ENCODE measurements at regions not wholly inside any gene's neighbourhood (a gene's known extent, or its start where the extent isn't known, plus 50 kb on each side); places are given as distances from the start of the nearest gene placed in this dataset.

GRCh38 chr6:101018157-101018556 lies 137.0 kb upstream of the ASCC3 start:
- Histone ChIP-seq H3K9me3 (no peaks in the 10 kb centered on the region), H3K4me1 (no peaks in the 10 kb centered on the region), H3K36me3 (no peaks in the 10 kb centered on the region), H3K4me3 (replicated peaks in 1 of 3) (no peak overlapping the region), H3K27me3 (no peaks in the 10 kb centered on the region), H3K27ac (no peak overlapping the region)
- no peak for DNase-seq
- intact Hi-C loops (cut with DNase I) = no loop called here
- 76 to 84% methylated on average over 3 of the region's 3 CpGs for WGBS, 2 donors
- TF ChIP-seq, protein P1, sequence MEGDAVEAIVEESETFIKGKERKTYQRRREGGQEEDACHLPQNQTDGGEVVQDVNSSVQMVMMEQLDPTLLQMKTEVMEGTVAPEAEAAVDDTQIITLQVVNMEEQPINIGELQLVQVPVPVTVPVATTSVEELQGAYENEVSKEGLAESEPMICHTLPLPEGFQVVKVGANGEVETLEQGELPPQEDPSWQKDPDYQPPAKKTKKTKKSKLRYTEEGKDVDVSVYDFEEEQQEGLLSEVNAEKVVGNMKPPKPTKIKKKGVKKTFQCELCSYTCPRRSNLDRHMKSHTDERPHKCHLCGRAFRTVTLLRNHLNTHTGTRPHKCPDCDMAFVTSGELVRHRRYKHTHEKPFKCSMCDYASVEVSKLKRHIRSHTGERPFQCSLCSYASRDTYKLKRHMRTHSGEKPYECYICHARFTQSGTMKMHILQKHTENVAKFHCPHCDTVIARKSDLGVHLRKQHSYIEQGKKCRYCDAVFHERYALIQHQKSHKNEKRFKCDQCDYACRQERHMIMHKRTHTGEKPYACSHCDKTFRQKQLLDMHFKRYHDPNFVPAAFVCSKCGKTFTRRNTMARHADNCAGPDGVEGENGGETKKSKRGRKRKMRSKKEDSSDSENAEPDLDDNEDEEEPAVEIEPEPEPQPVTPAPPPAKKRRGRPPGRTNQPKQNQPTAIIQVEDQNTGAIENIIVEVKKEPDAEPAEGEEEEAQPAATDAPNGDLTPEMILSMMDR (IDR thresholded peaks at IDR 0.05) = no peak
- TF ChIP-seq POLR2A (IDR thresholded peaks at IDR 0.05) = no peak

DNA sequence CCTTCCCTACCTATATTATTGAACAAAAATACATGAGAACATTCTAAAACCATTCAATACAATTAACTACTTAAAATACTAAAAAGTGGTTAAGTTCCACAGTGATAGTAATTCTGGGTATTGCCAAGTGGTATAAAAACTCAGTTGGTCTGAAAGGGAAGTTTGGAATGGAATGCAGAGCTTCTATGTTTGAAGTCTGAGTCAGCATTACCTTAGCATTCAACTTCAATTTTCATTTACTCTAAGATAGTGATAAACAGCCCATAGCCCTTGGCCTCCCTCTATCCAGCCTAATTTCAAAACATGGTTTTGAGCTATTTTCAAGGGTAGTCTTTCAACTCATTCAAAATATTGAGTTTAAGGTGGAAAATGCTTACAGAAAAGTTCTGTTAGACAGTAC lies 140.4 kb upstream of the ASCC3 start:
- no peaks in the 10 kb centered on the region for H3K27me3 ChIP-seq

GRCh38 chr6:101042966-101043365 lies 161.8 kb upstream of the ASCC3 start:
- Histone ChIP-seq H3K27me3 (no peaks in the 10 kb centered on the region), H3K36me3 (no peaks in the 10 kb centered on the region), H3K27ac (no peak overlapping the region), H3K9me3 (no peaks in the 10 kb centered on the region), H3K4me3 (replicated peaks in 1 of 3) (no peak overlapping the region), H3K4me1 (no peaks in the 10 kb centered on the region)
- TF ChIP-seq, protein P1 (IDR thresholded peaks at IDR 0.05) = no peak
- TF ChIP-seq POLR2A (IDR thresholded peaks at IDR 0.05) = no peak
- DNase-seq = no peak
- WGBS, 2 donors = 78 to 82% methylated on average over 4 of the region's 4 CpGs
- intact Hi-C loops (cut with DNase I) = no loop called here

More for the DNA sequence above, 140.4 kb upstream of the ASCC3 start:
- H3K36me3 ChIP-seq = no peaks in the 10 kb centered on the region
- no peaks in the 10 kb centered on the region for H3K9me3 ChIP-seq
- H3K4me1 ChIP-seq = no peaks in the 10 kb centered on the region
- TF ChIP-seq POLR2A (IDR thresholded peaks at IDR 0.05) = no peak
- TF ChIP-seq, protein P1 (IDR thresholded peaks at IDR 0.05) = no peak
- intact Hi-C loops (cut with DNase I) = no loop called here
- H3K4me3 ChIP-seq (replicated peaks in 1 of 3) = no peak overlapping the region
- no peak overlapping the region for H3K27ac ChIP-seq
- DNase-seq = no peak

GRCh38 chr6:101058296-101058695 lies 177.2 kb upstream of the ASCC3 start:
- Histone ChIP-seq H3K4me1 (no peaks in the 10 kb centered on the region), H3K36me3 (no peaks in the 10 kb centered on the region), H3K27ac (no peak overlapping the region), H3K27me3 (no peaks in the 10 kb centered on the region), H3K9me3 (no peaks in the 10 kb centered on the region), H3K4me3 (replicated peaks in 1 of 3) (no peak overlapping the region)
- no peak for TF ChIP-seq POLR2A (IDR thresholded peaks at IDR 0.05)
- TF ChIP-seq, protein P1 (IDR thresholded peaks at IDR 0.05) = no peak
- DNase-seq = no peak
- 58 to 82% methylated on average over 1 of the region's 1 CpG for WGBS, 2 donors
- intact Hi-C loops (cut with DNase I) = no loop called here

DNA sequence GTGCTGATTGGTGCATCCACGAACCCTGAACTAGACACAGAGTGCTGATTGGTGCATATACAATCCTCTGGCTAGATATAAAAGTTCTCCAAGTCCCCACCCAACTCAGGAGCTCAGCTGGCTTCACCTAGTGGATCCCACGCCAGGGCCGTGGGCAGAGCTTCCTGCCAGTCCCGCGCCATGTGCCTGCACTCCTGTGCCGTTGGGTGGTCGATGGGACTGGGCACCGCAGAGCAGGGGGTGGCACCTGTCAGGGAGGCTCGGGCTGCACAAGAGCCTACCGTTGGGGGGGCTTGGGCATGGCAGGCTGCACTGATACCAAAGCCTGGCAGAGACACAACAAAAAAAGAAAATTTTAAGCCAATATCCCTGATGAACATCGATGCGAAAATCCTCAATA lies 185.4 kb upstream of the ASCC3 start:
- WGBS, 2 donors = 91 to 92% methylated on average over 8 to 12 of the region's 12 CpGs
- H3K36me3 ChIP-seq = no peaks in the 10 kb centered on the region
- no peak overlapping the region for H3K4me3 ChIP-seq (replicated peaks in 1 of 3)
- TF ChIP-seq, protein P1 (IDR thresholded peaks at IDR 0.05) = no peak
- no peak for TF ChIP-seq POLR2A (IDR thresholded peaks at IDR 0.05)
- H3K9me3 ChIP-seq = no peaks in the 10 kb centered on the region
- H3K27me3 ChIP-seq = no peaks in the 10 kb centered on the region
- intact Hi-C loops (cut with DNase I) = no loop called here
- no peak for DNase-seq
- no peak overlapping the region for H3K27ac ChIP-seq
- H3K4me1 ChIP-seq = no peaks in the 10 kb centered on the region

All from thyroid gland (tissue), 4 donors.